GM19351 (cell line): ENCODE measurements at regions not wholly inside any gene's neighbourhood (a gene's known extent, or its start where the extent isn't known, plus 50 kb on each side); places are given as distances from the start of the nearest gene placed in this dataset.
"Not testable (repeated sequence)": the region's sequence is repeated elsewhere in the genome, so short reads cannot be mapped to it uniquely, and the experiment has no call there.

Experiments used
- ATAC-seq: cut with Tn5 transposase; IDR thresholded peaks from one replicate; pipeline ENCODE4 v1.9.1; 2021; ENCODE audit warnings: mild to moderate bottlenecking, moderate library complexity; ENCODE audit not compliant: unreplicated experiment

GRCh38 chr11:28938091-28938490 is 829.9 kb downstream of the METTL15 start:
- ATAC-seq: no peak

- ATAC-seq: no peak
These were observed 824.8 kb downstream of the METTL15 start for GRCh38 chr11:28932940-28933339.

- ATAC-seq: no peak
These were observed 815.8 kb downstream of the METTL15 start for GRCh38 chr11:28924004-28924403.

- no peak for ATAC-seq
These were observed 814.3 kb downstream of the METTL15 start for GRCh38 chr11:28922386-28922981.

GRCh38 chr11:28919194-28919593 is 811.0 kb downstream of the METTL15 start:
- no peak for ATAC-seq

GRCh38 chr11:28913883-28914282 is 805.7 kb downstream of the METTL15 start:
- ATAC-seq: no peak

GRCh38 chr11:28911829-28912228 is 803.6 kb downstream of the METTL15 start:
- ATAC-seq: no peak

GRCh38 chr11:28910926-28911325 is 802.7 kb downstream of the METTL15 start:
- ATAC-seq: no peak

- no peak for ATAC-seq
These were observed 795.5 kb downstream of the METTL15 start for GRCh38 chr11:28903716-28904115.

GRCh38 chr11:28900427-28900826 is 792.2 kb downstream of the METTL15 start:
- no peak for ATAC-seq

- ATAC-seq: no peak
These were observed 791.5 kb downstream of the METTL15 start for GRCh38 chr11:28899706-28900105.

GRCh38 chr11:28890601-28891040 is 782.4 kb downstream of the METTL15 start:
- not testable (repeated sequence) for ATAC-seq

GRCh38 chr11:28887681-28888080 is 779.5 kb downstream of the METTL15 start:
- ATAC-seq: no peak

- ATAC-seq: no peak
These were observed 771.7 kb downstream of the METTL15 start for GRCh38 chr11:28879869-28880268.

- ATAC-seq: no peak
These were observed 769.8 kb downstream of the METTL15 start for GRCh38 chr11:28878025-28878424.

- no peak for ATAC-seq
These were observed 769.2 kb downstream of the METTL15 start for GRCh38 chr11:28877340-28877739.

GRCh38 chr11:28874706-28875105 is 766.5 kb downstream of the METTL15 start:
- no peak for ATAC-seq

- ATAC-seq: no peak
These were observed 762.9 kb downstream of the METTL15 start for GRCh38 chr11:28871090-28871489.

- ATAC-seq: no peak
These were observed 755.2 kb downstream of the METTL15 start for GRCh38 chr11:28863422-28863821.

GRCh38 chr11:28860893-28861292 is 752.7 kb downstream of the METTL15 start:
- ATAC-seq: no peak

- no peak for ATAC-seq
These were observed 749.9 kb downstream of the METTL15 start for GRCh38 chr11:28858076-28858475.

GRCh38 chr11:28849053-28849452 is 740.9 kb downstream of the METTL15 start:
- no peak for ATAC-seq

GRCh38 chr11:28842716-28843115 is 734.5 kb downstream of the METTL15 start:
- no peak for ATAC-seq
